HEK293 (cell line): ENCODE measurements at regions not wholly inside any gene's neighbourhood (a gene's known extent, or its start where the extent isn't known, plus 50 kb on each side); places are given as distances from the start of the nearest gene placed in this dataset.

Source experiments
- CTCF ChIA-PET: fragments of 350-600 bp; formaldehyde crosslinking; extraction: SDS; loops from one replicate; lab custom pipeline; 2021; ENCODE audit warnings: antibody characterized with exemption; lab: Yijun Ruan, JAX
- POLR2A ChIA-PET: fragments of 300-600 bp; formaldehyde crosslinking; extraction: SDS; loops from one replicate; lab custom pipeline; 2020; ENCODE audit warnings: antibody characterized with exemption, inconsistent platforms; lab: Yijun Ruan, JAX
- H3K27ac ChIP-seq: fragments of 200-500 bp; sonication (Bioruptor generic); 2 replicates; pipeline ENCODE4 v1.5.1; 2014; ENCODE audit warnings: low read depth, low read length, control low read depth, inconsistent platforms; ENCODE audit errors: extremely low read depth
- H3K36me3 ChIP-seq, 2 experiments: fragments of 200-500 bp in 1 of 2; sonication (Bioruptor generic) in 1 of 2; 1 replicate in 1 of 2; 2 replicates in 1 of 2; pipeline ENCODE4 v1.5.1; 2014 to 2017; ENCODE audit warnings: inconsistent platforms in 2 of 2, low read length in 2 of 2; ENCODE audit not compliant: control insufficient read depth in 2 of 2, insufficient read depth in 1 of 2
- H3K4me1 ChIP-seq: fragments of 200-500 bp; sonication (Bioruptor generic); 2 replicates; pipeline ENCODE4 v1.5.1; 2014; ENCODE audit warnings: mild to moderate bottlenecking, low read length, inconsistent platforms; ENCODE audit not compliant: control insufficient read depth, insufficient read depth
- H3K4me3 ChIP-seq: 2 replicates; pipeline ENCODE4 v1.5.1; 2011; ENCODE audit warnings: low read depth, mild to moderate bottlenecking, control low read depth, low read length, moderate library complexity
- H3K9me3 ChIP-seq: fragments of 200-500 bp; sonication (Bioruptor generic); 2 replicates; pipeline ENCODE4 v1.5.1; 2014; ENCODE audit warnings: low read depth, low read length, inconsistent platforms; ENCODE audit not compliant: control insufficient read depth, insufficient read depth
- EGR2 ChIP-seq: fragments of 450-650 bp; formaldehyde crosslinking; IDR thresholded peaks from 2 replicates; pipeline ENCODE4 v1.5.1; 2016; ENCODE audit warnings: low read depth, missing biosample characterization, missing genetic modification characterization
- PATZ1 ChIP-seq: fragments of 450-650 bp; formaldehyde crosslinking; IDR thresholded peaks from 2 replicates; pipeline ENCODE4 v1.5.1; 2016; ENCODE audit warnings: missing biosample characterization, missing genetic modification characterization
- ZBTB8A ChIP-seq: fragments of 450-650 bp; formaldehyde crosslinking; IDR thresholded peaks from 2 replicates; pipeline ENCODE4 v1.5.1; 2016; ENCODE audit warnings: missing biosample characterization, missing genetic modification characterization
- ZFHX2 ChIP-seq: fragments of 450-650 bp; formaldehyde crosslinking; conservative IDR thresholded peaks from 2 replicates; pipeline ENCODE4 v1.5.1; 2016; ENCODE audit warnings: missing biosample characterization, missing genetic modification characterization
- ZFP41 ChIP-seq: fragments of 450-650 bp; formaldehyde crosslinking; IDR thresholded peaks from 2 replicates; pipeline ENCODE4 v1.5.1; 2016; ENCODE audit warnings: missing biosample characterization, missing genetic modification characterization, borderline replicate concordance
- ZNF114 ChIP-seq: fragments of 450-650 bp; formaldehyde crosslinking; IDR thresholded peaks from 2 replicates; pipeline ENCODE4 v1.5.0; 2017; ENCODE audit warnings: missing biosample characterization, missing genetic modification characterization
- ZNF513 ChIP-seq: fragments of 450-650 bp; IDR thresholded peaks from 2 replicates; pipeline ENCODE4 v1.5.1; 2018; ENCODE audit warnings: missing biosample characterization, missing genetic modification characterization
- ZNF555 ChIP-seq: fragments of 450-650 bp; formaldehyde crosslinking; conservative IDR thresholded peaks from 2 replicates; pipeline ENCODE4 v1.5.1; 2017; ENCODE audit warnings: missing biosample characterization, mild to moderate bottlenecking, missing genetic modification characterization, inconsistent platforms
- ZNF610 ChIP-seq: fragments of 450-650 bp; formaldehyde crosslinking; IDR thresholded peaks from 2 replicates; pipeline ENCODE4 v1.5.1; 2016; ENCODE audit warnings: missing biosample characterization, missing genetic modification characterization, borderline replicate concordance
- ZSCAN16 ChIP-seq: fragments of 450-650 bp; formaldehyde crosslinking; IDR thresholded peaks from 2 replicates; pipeline ENCODE4 v1.5.1; 2016; ENCODE audit warnings: missing biosample characterization, missing genetic modification characterization
- TF ChIP-seq, protein P1 (sequence below): fragments of 450-650 bp; formaldehyde crosslinking; IDR thresholded peaks from 2 replicates; pipeline ENCODE4 v1.5.1; 2016; ENCODE audit warnings: missing biosample characterization, missing genetic modification characterization, low read depth
- TF ChIP-seq, protein P2 (sequence below): fragments of 450-650 bp; formaldehyde crosslinking; IDR thresholded peaks from 2 replicates; pipeline ENCODE4 v1.5.1; 2016; ENCODE audit warnings: missing biosample characterization, missing genetic modification characterization
- TF ChIP-seq, protein P3 (sequence below): fragments of 450-650 bp; formaldehyde crosslinking; IDR thresholded peaks from 2 replicates; pipeline ENCODE4 v1.5.1; 2016; ENCODE audit warnings: missing biosample characterization, missing genetic modification characterization

DNA sequence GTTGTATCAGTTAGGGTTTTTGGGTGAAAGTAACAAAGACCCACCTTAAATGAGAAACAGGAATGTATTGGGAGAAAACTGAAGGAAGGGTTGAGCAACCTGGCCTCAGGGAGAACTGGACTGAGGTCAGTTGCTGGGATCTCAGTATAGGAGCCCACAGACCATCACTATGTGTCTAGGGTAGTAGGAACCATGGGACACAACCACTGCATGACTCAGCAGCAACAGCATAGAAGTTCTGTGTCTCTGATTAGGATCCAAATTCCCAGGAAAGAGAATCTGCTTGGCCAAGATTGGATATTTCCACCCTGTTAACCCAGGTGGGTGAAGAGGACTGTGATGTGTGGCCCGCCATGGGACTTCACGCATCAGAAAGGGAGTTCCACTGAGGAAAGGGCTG lies 102.2 kb upstream of the RAB3GAP2 start (continued):
- no peak for TF ChIP-seq ZNF555 (tag by site-specific recombination)
- TF ChIP-seq ZNF513 (tag by site-specific recombination) = no peak
- TF ChIP-seq ZBTB8A (tag by site-specific recombination) = no peak
- TF ChIP-seq ZNF610 (tag by site-specific recombination) = no peak
- no peak for TF ChIP-seq ZNF114 (tag by site-specific recombination)
- TF ChIP-seq, protein P1, sequence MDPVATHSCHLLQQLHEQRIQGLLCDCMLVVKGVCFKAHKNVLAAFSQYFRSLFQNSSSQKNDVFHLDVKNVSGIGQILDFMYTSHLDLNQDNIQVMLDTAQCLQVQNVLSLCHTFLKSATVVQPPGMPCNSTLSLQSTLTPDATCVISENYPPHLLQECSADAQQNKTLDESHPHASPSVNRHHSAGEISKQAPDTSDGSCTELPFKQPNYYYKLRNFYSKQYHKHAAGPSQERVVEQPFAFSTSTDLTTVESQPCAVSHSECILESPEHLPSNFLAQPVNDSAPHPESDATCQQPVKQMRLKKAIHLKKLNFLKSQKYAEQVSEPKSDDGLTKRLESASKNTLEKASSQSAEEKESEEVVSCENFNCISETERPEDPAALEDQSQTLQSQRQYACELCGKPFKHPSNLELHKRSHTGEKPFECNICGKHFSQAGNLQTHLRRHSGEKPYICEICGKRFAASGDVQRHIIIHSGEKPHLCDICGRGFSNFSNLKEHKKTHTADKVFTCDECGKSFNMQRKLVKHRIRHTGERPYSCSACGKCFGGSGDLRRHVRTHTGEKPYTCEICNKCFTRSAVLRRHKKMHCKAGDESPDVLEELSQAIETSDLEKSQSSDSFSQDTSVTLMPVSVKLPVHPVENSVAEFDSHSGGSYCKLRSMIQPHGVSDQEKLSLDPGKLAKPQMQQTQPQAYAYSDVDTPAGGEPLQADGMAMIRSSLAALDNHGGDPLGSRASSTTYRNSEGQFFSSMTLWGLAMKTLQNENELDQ (tag by site-specific recombination) = no peak
- TF ChIP-seq, protein P2, sequence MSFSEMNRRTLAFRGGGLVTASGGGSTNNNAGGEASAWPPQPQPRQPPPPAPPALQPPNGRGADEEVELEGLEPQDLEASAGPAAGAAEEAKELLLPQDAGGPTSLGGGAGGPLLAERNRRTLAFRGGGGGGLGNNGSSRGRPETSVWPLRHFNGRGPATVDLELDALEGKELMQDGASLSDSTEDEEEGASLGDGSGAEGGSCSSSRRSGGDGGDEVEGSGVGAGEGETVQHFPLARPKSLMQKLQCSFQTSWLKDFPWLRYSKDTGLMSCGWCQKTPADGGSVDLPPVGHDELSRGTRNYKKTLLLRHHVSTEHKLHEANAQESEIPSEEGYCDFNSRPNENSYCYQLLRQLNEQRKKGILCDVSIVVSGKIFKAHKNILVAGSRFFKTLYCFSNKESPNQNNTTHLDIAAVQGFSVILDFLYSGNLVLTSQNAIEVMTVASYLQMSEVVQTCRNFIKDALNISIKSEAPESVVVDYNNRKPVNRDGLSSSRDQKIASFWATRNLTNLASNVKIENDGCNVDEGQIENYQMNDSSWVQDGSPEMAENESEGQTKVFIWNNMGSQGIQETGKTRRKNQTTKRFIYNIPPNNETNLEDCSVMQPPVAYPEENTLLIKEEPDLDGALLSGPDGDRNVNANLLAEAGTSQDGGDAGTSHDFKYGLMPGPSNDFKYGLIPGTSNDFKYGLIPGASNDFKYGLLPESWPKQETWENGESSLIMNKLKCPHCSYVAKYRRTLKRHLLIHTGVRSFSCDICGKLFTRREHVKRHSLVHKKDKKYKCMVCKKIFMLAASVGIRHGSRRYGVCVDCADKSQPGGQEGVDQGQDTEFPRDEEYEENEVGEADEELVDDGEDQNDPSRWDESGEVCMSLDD (tag by site-specific recombination) = no peak

- H3K4me1 ChIP-seq = peaks cover 6% of the 10 kb centered on the region
Measured at GRCh38 chr1:220372451-220372850, 100.2 kb upstream of the RAB3GAP2 start.

GRCh38 chr1:220371324-220371723 lies 99.1 kb upstream of the RAB3GAP2 start:
- ChIA-PET POLR2A (no interaction called here), CTCF (interaction anchor here (1.1 to 1.2 kb wide), 2 partner anchors 12 to 18 kb away, joined by 3 to 4 read pairs; no protein-coding TSS in a partner anchor)
- Histone ChIP-seq H3K4me1 (peaks cover 6% of the 10 kb centered on the region), H3K27ac (no peak overlapping the region), H3K4me3 (no peak overlapping the region), H3K9me3 (no peaks in the 10 kb centered on the region), H3K36me3 (no peaks in the 10 kb centered on the region)
- TF ChIP-seq EGR2 (tag by site-specific recombination) (peak; percentile 81; the same call in 1 of the 2 replicates), ZFHX2 (tag by site-specific recombination) (peak; percentile 84), ZSCAN16 (no peak)
- TF ChIP-seq, protein P3, sequence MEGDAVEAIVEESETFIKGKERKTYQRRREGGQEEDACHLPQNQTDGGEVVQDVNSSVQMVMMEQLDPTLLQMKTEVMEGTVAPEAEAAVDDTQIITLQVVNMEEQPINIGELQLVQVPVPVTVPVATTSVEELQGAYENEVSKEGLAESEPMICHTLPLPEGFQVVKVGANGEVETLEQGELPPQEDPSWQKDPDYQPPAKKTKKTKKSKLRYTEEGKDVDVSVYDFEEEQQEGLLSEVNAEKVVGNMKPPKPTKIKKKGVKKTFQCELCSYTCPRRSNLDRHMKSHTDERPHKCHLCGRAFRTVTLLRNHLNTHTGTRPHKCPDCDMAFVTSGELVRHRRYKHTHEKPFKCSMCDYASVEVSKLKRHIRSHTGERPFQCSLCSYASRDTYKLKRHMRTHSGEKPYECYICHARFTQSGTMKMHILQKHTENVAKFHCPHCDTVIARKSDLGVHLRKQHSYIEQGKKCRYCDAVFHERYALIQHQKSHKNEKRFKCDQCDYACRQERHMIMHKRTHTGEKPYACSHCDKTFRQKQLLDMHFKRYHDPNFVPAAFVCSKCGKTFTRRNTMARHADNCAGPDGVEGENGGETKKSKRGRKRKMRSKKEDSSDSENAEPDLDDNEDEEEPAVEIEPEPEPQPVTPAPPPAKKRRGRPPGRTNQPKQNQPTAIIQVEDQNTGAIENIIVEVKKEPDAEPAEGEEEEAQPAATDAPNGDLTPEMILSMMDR (tag by site-specific recombination) = 0 out of 2 replicates have a peak, but pooled peaks have one; percentile 15

More at GRCh38 chr1:220372451-220372850, 100.2 kb upstream of the RAB3GAP2 start:
- H3K36me3 ChIP-seq = no peaks in the 10 kb centered on the region
- POLR2A ChIA-PET = no interaction called here
- H3K9me3 ChIP-seq = no peaks in the 10 kb centered on the region
- CTCF ChIA-PET = interaction anchor here (0.6 to 1.3 kb wide), 8 partner anchors 9 to 1472 kb away, joined by 3 to 5 read pairs (median 3); no protein-coding TSS in a partner anchor
- TF ChIP-seq ZFP41 (tag by site-specific recombination) = no peak
- TF ChIP-seq PATZ1 (tag by site-specific recombination) = no peak
- TF ChIP-seq, all 188 proteins: peak for 0
- Histone ChIP-seq H3K27ac (no peak overlapping the region), H3K4me3 (no peak overlapping the region)
